Keratinocyte (primary cell): ENCODE measurements at regions not wholly inside any gene's neighbourhood (a gene's known extent, or its start where the extent isn't known, plus 50 kb on each side); places are given as distances from the start of the nearest gene placed in this dataset.

ENCODE experiments used
- DNase-seq: peaks from one replicate; pipeline ENCODE4 v3.0.0-alpha.2; 2011; ENCODE audit warnings: low read depth, missing footprints, low spot score
- FAIRE-seq: peaks from 2 replicates; lab custom pipeline; 2011; peaks lifted over from hg19 to GRCh38; lab: Jason Lieb, UNC
- H2AFZ ChIP-seq: 2 replicates; pipeline ENCODE4 v1.6.0; 2012; ENCODE audit warnings: low read length, control low read depth, inconsistent platforms; ENCODE audit not compliant: control insufficient read depth
- H3K27ac ChIP-seq: 2 replicates; pipeline ENCODE4 v1.5.1; 2011; ENCODE audit warnings: low read length; ENCODE audit not compliant: control insufficient read depth, insufficient read depth
- H3K27me3 ChIP-seq: 3 replicates; pipeline ENCODE4 v1.6.0; 2011; ENCODE audit warnings: low read length; ENCODE audit not compliant: control insufficient read depth, insufficient read depth; ENCODE audit errors: extremely low read depth
- H3K36me3 ChIP-seq, 2 experiments: 2 replicates in 1 of 2; 3 replicates in 1 of 2; pipeline ENCODE4 v1.5.1; 2011; ENCODE audit warnings: low read length in 2 of 2, mild to moderate bottlenecking in 1 of 2; ENCODE audit not compliant: control insufficient read depth in 2 of 2, insufficient read depth in 2 of 2; ENCODE audit errors: extremely low read depth in 1 of 2
- H3K4me1 ChIP-seq: 3 replicates; pipeline ENCODE4 v1.5.1; 2011; ENCODE audit warnings: low read length; ENCODE audit not compliant: control insufficient read depth, insufficient read depth; ENCODE audit errors: extremely low read depth
- H3K4me2 ChIP-seq: 3 replicates; pipeline ENCODE4 v1.6.0; 2011; ENCODE audit warnings: low read depth, low read length; ENCODE audit not compliant: control insufficient read depth, insufficient read depth; ENCODE audit errors: extremely low read depth
- H3K4me3 ChIP-seq, 3 experiments: fragments of 200-600 bp in 1 of 3; sonication (generic) in 1 of 3; 2 replicates in 2 of 3; 3 replicates in 1 of 3; pipeline ENCODE4 v1.5.1; 2011 to 2016; ENCODE audit warnings: low read length in 3 of 3, mild to moderate bottlenecking in 3 of 3, control low read depth in 2 of 3, inconsistent platforms in 1 of 3, low read depth in 1 of 3, mixed read lengths in 1 of 3, mixed run types in 1 of 3, moderate library complexity in 1 of 3; ENCODE audit not compliant: control insufficient read depth in 2 of 3, insufficient read depth in 2 of 3; ENCODE audit errors: extremely low read depth in 1 of 3
- H3K79me2 ChIP-seq: 2 replicates; pipeline ENCODE4 v1.6.0; 2012; ENCODE audit warnings: low read length; ENCODE audit not compliant: control insufficient read depth, insufficient read depth
- H3K9ac ChIP-seq: 3 replicates; pipeline ENCODE4 v1.6.0; 2011; ENCODE audit warnings: low read length; ENCODE audit not compliant: control insufficient read depth, insufficient read depth; ENCODE audit errors: extremely low read depth
- H3K9me1 ChIP-seq: 3 replicates; pipeline ENCODE4 v1.6.0; 2011; ENCODE audit warnings: low read length; ENCODE audit not compliant: control insufficient read depth, insufficient read depth; ENCODE audit errors: extremely low read depth
- H3K9me3 ChIP-seq: 2 replicates; pipeline ENCODE4 v1.5.1; 2012; ENCODE audit warnings: low read depth, low read length; ENCODE audit not compliant: control insufficient read depth
- H4K20me1 ChIP-seq: 3 replicates; pipeline ENCODE4 v1.6.0; 2011; ENCODE audit warnings: low read length; ENCODE audit not compliant: control insufficient read depth, insufficient read depth; ENCODE audit errors: extremely low read depth
- CTCF ChIP-seq, 3 experiments: IDR thresholded peaks in 1 of 3; conservative IDR thresholded peaks in 1 of 3; optimal IDR thresholded peaks in 1 of 3; 2 replicates in 2 of 3; 3 replicates in 1 of 3; pipeline versions ENCODE3 to v1.5.1; 2011; ENCODE audit warnings: low read length in 3 of 3, mild to moderate bottlenecking in 3 of 3, moderate library complexity in 2 of 3, control low read depth in 1 of 3, inconsistent platforms in 1 of 3; ENCODE audit not compliant: insufficient read depth in 2 of 3; ENCODE audit errors: extremely low read depth in 1 of 3
- EZH2 ChIP-seq: IDR thresholded peaks from one replicate; pipeline ENCODE4 v1.6.1; 2012; ENCODE audit warnings: inconsistent platforms, mild to moderate bottlenecking, low read length, moderate library complexity
- dilution Hi-C: fragments of 300-500 bp; cut with MboI; formaldehyde crosslinking; loops from one replicate; pipeline ENCODE4 v1.7.0; 2020; ENCODE audit warnings: low sequenced_read_pairs; ENCODE audit not compliant: extremely low pct_ligation_motif_present

GRCh38 chr10:109695988-109696387, 227.3 kb downstream of the XPNPEP1 start:
- no peak for TF ChIP-seq EZH2
- TF ChIP-seq CTCF (optimal IDR thresholded peaks at IDR 0.05 in 1 of 3, IDR thresholded peaks at IDR 0.05 in 1 of 3, conservative IDR thresholded peaks at IDR 0.05 in 1 of 3; ENCODE audit: extremely low read depth in 1 of 3, insufficient read depth in 2 of 3, low read length in 3 of 3), result no peak
- DNase-seq (no peak), FAIRE-seq (no peak)
- H3K36me3 ChIP-seq, result no peaks in the 10 kb centered on the region
- H2AFZ ChIP-seq, result no peak overlapping the region
- no peak overlapping the region for H3K4me3 ChIP-seq
- H3K4me1 ChIP-seq, result no peaks in the 10 kb centered on the region
- H3K4me2 ChIP-seq, result no peak overlapping the region
- H4K20me1 ChIP-seq, result no peaks in the 10 kb centered on the region
- no peak overlapping the region for H3K9ac ChIP-seq
- no peak overlapping the region for H3K27ac ChIP-seq
- H3K9me3 ChIP-seq, result no peaks in the 10 kb centered on the region
- dilution Hi-C loops, result no loop called here
- no peaks in the 10 kb centered on the region for H3K9me1 ChIP-seq
- no peaks in the 10 kb centered on the region for H3K27me3 ChIP-seq
- no peaks in the 10 kb centered on the region for H3K79me2 ChIP-seq

GRCh38 chr10:109689785-109690184, 233.5 kb downstream of the XPNPEP1 start:
- Histone ChIP-seq H3K9me1 (no peaks in the 10 kb centered on the region), H3K9me3 (no peaks in the 10 kb centered on the region), H3K4me3 (no peak overlapping the region), H3K9ac (no peak overlapping the region), H3K79me2 (no peaks in the 10 kb centered on the region), H4K20me1 (no peaks in the 10 kb centered on the region), H2AFZ (no peak overlapping the region), H3K27ac (no peak overlapping the region), H3K27me3 (no peaks in the 10 kb centered on the region), H3K4me1 (no peaks in the 10 kb centered on the region), H3K36me3 (no peaks in the 10 kb centered on the region), H3K4me2 (no peak overlapping the region)
- dilution Hi-C loops, result no loop called here
- no peak for FAIRE-seq
- DNase-seq, result no peak
- no peak for TF ChIP-seq EZH2
- TF ChIP-seq CTCF (optimal IDR thresholded peaks at IDR 0.05 in 1 of 3, IDR thresholded peaks at IDR 0.05 in 1 of 3, conservative IDR thresholded peaks at IDR 0.05 in 1 of 3; ENCODE audit: extremely low read depth in 1 of 3, insufficient read depth in 2 of 3, low read length in 3 of 3), result no peak
